HG03354 (cell line): ENCODE measurements at regions not wholly inside any gene's neighbourhood (a gene's known extent, or its start where the extent isn't known, plus 50 kb on each side); places are given as distances from the start of the nearest gene placed in this dataset.
"Not testable (repeated sequence)": the region's sequence is repeated elsewhere in the genome, so short reads cannot be mapped to it uniquely, and the experiment has no call there.

Experiments
- ATAC-seq: cut with Tn5 transposase; IDR thresholded peaks from one replicate; pipeline ENCODE4 v1.9.1; 2021; ENCODE audit warnings: mild to moderate bottlenecking; ENCODE audit not compliant: unreplicated experiment, poor library complexity, severe bottlenecking

DNA sequence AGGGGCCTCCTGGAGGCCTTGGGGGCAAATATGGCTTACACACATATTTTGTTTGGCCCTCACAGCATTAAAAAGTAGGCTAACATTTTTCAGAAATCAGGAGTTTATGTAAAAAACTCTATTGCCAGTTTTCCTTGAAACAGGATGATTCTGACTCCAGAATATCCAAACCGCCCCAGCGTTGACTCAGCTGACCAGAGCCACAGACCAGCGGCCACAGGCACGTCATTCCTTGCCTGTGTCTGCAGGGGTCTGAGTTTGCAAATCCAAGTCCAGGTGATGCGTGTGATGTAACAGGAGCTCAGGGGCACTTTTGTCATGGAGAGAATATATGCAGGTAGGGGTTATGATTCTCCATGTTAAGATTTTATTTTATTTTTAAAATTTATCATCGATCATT, 79.4 kb upstream of the ALKAL2 start:
- no peak for ATAC-seq

DNA sequence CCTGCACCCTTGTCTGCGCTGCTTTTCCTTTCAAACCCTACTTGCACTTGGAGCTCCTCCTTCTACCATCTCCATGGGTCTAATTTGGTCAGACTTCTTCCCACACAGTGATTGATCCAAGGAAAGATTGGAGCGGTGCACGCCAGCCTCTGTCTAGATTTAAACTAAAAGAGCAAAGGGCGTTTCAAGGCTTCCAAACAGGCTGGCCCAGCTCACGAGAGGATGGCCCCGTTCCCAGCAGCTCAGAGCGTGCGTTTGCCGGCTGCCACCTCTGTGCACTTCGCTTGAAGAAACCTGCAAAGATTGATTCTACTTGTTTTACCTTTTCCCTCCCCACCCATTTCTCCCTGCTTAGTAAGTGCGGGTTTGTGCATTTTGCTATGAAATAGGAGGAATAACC, 78.8 kb upstream of the ALKAL2 start:
- no peak for ATAC-seq

DNA sequence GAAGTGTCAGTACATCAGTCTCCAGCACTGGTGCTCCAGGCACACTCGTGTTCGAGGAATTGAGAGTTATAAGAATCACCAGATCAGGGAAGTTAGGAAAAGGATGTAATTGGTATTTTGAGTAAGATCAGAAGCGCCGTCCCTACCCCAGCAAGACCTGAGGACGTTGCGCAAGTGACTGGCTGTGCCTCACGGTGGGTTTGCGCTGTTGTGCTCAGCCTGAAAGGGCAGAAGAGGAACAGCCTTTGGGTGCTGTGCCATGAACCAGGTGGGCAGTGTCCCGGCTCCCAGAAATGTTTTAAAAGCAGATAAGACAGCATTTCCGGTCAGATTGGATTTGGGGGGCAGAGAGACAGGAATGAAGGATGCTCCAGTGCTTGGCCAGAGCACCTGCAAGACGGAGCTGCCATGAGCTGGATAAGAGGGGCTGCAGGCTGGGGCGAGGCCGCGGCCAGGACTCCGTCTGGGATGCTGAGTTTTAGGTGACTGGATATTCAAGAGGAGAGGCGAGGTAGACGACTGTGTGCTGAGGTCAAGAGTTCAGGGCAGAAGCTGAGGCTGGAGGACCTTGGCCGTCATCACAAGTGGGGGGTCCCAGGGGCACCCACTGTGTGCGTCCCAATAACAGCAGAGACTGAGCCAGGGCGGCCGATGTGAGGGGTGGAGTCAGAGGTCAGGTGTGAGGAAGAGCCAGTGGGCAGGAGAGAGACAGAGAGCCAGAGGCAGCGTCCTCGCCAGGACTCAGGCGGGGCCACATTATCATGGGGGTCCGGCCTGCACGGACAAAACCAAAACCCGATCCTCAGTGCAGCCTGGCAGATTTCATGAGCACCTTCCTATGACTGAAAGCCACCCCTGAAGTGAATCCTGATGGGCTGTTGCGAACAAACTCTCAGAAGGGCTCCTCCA, 77.7 kb upstream of the ALKAL2 start:
- no peak for ATAC-seq

DNA sequence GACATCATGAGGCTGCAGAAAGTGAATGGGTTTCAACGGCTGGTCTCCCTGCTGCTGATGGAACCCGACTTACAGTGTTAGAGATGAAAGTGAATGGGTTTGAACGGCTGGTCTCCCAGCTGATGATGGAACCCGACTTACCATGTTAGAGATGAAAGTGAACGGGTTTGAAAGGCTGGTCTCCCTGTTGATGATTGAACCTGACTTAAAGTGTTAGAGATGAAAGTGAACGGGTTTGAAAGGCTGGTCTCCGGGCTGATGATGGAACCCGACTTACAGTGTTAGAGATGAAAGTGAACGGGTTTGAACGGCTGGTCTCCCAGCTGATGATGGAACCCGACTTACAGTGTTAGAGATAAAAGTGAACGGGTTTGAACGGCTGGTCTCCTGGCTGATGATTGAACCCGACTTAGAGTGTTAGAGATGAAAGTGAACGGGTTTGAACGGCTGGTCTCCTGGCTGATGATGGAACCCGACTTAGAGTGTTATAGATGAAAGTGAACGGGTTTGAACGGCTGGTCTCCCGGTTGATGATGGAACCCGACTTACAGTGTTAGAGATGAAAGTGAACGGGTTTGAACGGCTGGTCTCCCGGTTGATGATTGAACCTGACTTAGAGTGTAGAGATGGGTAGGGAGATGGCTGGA, 76.1 kb upstream of the ALKAL2 start:
- no peak for ATAC-seq

DNA sequence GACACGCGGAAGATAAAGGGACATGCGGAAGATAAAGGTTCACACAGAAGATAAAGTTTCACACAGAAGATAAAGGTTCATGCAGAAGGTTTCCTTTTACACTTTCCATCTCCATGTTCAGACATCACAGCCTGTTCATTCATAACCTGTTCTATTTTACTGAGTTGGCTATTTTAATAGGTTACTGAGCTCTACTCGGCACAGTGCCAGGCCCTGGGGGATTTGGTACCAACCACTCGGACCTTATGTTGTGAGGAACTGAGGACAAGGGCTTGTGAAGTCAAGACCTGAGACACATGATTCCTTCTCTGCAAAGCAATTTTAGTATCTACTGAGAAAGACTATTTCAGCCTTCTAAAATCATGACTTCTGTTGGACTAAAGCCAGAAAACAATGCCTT, 75.0 kb upstream of the ALKAL2 start:
- no peak for ATAC-seq

DNA sequence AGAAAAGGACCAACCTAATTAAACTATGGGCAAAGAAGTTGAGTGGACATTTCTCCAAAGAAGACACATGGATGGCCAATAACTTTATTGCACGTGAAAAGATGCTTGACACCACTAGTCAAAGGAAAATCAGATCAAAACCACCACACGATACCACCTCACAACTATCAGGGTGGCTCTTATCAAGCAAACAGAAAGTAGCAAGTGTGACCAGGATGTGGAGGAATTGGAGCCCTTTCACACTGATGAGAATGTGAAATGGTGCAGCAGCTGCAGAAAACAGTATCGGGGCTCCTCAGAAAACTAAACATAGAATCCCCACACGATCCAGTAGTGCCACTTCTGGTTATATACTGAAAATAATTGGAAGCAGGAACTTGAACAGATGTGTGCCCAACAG, 72.2 kb upstream of the ALKAL2 start:
- no peak for ATAC-seq

DNA sequence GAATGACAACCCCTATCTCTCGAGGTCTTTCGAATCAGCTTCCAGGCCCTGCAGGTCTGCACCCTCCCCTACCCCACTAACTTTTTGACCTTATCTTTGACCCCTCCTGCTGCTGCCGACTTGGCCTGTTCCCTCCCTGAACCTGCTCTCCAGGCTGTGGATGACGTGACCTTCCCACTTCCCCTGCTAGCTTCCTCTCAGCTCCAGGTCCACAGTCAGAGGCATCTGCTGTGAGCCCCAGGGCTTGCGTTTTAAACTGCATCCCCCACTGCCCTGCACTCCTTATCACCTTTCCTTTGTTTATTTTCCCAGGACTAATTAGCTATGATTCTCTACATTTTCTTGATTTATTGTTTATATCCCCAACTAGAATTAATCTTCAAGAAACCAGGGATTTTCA, 71.2 kb upstream of the ALKAL2 start:
- ATAC-seq, result no peak

DNA sequence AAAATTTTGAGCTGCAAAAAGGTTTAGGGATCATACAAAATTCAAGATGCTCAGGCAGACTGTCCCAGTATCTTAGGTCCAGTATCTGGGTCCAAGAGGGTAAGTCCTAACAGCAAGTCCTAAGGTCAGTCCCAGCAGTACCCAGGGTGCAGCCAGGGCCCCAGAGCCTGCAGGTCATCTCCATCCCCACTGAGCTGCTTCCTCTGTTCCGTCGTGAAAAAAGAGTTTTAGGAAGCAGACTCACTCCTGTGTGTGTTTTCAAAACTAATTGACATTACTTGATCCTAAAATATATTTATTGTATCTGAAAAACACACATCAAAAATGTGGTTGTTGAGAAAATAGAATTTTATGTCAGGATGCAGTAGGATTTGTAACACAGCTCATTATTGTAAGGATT, 69.9 kb upstream of the ALKAL2 start:
- ATAC-seq, result no peak

DNA sequence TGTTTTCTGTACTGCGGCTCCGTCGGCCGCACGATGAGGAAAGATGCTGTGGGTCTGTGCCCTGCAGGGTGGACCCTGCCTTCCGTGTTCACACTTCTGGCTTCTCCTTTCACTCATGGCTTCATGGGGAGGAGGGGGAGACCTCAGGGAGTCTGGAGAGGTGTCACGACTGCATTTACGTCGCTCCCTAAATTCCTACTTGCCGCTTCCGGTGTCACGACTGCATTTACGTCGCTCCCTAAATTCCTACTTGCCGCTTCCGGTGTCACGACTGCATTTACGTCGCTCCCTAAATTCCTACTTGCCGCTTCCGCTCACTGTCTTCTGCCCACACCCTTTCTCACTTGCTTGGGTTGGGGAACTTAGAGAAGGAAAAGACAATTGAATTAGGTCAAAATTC, 68.4 kb upstream of the ALKAL2 start:
- ATAC-seq, result not testable (repeated sequence)

DNA sequence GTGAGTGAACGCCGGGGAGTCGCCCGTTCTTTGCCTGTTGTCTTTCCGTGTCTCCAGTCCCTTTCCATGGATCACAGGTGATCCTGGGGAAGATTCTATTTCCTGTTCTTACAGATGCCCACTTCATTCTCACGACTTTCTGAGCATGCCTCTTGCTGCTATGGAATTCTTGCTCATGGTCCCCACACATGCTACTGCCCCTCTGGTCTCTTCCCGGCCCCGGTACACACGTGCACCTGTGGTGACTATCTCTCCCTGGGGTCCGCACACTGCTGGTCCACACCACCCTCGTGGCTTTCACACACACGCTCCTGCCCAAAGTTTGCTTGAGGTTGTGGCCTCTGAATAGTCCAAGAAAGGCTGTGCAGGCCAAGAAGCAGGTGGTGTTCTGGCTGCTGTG, 67.9 kb upstream of the ALKAL2 start:
- ATAC-seq, result no peak

DNA sequence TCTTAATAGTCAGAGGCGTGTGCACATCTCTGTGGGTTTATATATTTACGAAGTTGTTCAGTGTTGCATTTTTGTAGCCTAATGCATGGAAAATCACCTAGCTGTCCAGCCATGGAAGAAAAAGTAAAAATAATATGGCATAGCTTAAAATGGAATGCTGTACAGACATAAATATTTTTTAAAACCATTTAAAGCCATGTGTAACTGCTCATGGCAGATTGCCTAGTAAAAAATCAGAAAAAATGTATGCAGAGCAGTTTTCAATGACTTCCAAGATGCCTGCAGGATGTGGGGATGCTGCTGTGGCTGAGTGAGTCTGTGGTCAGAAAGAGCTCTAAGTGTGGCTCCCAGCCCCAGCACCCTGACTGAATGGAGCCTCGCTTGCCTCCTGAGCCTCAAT, 64.8 kb upstream of the ALKAL2 start:
- ATAC-seq, result no peak

DNA sequence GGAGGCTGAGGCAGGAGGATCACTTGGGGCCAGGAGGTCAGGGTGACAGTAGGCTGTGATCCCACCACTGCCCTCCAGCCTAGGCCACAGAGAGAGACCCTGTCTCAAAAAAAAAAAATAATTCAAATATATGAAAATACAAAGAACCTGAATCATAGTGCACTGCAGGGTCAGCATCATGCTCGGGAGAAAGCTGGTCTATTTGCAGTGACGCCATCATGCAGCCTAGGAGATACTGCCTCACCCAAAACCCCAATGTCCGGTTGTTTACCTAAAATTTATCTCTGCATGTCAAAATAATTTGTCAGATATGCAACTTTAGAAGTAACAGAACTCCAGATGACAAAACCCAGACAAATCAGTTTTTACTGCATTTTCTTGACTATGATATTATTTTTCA, 61.5 kb upstream of the ALKAL2 start:
- ATAC-seq, result no peak

DNA sequence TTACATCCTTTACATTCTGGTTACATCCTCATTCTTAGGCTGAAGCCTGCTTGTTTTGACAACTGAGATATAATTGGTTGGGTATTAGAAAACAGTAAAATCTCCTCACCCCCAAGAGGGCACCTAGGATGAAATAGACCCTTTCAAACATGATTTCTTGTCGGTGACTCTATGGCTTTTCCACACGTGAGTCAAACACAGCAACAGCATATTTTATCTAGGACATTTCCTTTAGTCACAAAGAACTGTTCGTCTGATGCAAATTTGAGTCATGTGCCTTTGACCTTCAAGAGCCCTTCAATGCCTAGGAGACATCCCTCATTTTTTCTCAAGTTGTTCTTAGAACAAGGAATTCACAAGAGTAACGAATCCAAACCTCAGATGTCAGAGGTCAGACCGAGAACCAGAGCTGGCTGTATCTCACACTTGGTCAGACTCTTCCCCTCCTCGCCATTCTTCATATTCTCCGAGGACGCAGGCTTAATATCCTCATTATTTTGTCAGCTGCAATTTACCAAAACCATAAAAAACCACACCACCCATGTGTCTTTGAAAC, 60.5 kb upstream of the ALKAL2 start:
- no peak for ATAC-seq

DNA sequence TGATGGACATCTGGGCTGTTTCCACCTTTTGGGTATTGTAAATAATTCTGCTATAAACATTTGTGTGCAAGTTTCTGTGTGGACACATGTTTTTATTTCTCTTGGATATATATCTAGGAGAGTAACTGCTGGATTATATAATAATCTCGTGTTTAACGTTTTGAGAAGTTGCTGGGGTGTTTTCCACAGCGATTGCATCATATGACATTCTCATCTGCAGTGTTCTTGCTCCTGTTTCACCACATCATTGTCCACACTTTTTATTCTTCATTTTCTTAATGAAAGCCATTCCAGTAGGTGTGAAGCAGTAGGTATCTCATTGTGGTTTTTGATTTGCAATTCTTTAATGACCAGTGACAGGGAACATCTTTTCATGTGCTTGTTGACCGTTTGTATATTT, 56.9 kb upstream of the ALKAL2 start:
- ATAC-seq, result no peak

DNA sequence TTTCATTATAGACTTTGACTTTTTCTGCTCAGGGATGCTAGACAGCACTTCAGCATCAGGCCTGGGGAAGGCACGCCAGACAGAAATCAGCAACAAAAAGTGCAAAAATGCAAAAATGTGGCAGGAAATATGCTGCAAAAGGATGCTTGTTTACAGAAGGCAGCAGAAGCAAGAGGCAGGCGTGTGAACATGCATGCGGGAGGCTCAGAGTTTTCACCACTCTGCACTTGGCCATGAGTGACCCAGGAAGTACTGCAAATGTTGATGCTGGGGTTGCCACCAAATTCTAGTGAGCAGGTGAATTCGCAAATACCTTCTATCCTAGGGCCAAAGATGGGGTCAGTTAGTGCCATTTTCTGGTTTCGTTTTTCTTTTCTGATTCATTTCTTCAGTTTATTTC, 55.5 kb upstream of the ALKAL2 start:
- no peak for ATAC-seq

DNA sequence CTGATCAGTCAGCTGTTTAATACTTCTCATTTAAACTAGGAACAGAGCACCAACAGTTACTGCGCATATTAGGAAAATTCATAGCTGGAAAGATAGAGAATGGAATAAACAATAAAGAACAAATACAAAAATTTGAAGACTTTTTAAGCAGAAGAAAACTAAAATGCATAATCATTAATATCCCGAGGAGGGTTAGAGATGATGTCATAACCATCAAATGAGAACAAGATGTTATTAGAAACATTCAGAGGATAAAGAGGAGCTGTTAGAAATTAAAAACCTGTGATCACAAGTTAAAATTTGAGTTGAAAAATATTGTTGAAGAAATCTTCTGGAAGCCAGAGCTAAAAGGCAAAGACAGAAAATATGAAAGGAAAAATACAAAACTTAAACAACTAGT, 54.0 kb upstream of the ALKAL2 start:
- ATAC-seq, result no peak

DNA sequence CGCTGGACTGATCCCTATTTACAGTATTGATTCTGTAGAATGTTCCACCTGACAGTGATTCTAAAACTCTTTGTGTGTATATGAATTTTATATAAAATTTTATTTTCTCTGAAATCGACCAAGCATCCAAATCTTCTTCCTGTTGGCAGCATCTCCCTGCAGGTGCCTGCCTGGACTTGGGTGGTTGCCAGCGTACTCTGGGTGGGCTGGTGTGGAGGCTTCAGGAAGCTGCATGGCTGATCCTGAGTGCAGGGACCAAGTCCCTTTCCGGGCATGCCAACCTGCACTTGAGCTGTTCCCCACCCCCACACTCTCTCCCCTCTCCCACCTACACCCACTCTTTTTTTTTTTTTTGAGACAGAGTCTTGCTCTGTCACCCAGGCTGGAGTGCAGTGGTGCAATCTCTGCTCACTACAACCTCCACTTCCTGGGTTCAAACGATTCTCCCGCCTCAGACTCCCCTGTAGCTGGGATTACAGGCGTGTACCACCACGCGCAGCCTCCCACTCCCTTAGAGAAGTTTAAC, 53.2 kb upstream of the ALKAL2 start:
- no peak for ATAC-seq
